NOMO-1 treated with dmso at 0.1 percent for 144 hours (cell line): ENCODE measurements at regions not wholly inside any gene's neighbourhood (a gene's known extent, or its start where the extent isn't known, plus 50 kb on each side); places are given as distances from the start of the nearest gene placed in this dataset.

ENCODE experiments used
- DNase-seq: peaks from one replicate; lab custom pipeline; 2025; ENCODE audit not compliant: unreplicated experiment; lab: John Stamatoyannopoulos, UW

DNA sequence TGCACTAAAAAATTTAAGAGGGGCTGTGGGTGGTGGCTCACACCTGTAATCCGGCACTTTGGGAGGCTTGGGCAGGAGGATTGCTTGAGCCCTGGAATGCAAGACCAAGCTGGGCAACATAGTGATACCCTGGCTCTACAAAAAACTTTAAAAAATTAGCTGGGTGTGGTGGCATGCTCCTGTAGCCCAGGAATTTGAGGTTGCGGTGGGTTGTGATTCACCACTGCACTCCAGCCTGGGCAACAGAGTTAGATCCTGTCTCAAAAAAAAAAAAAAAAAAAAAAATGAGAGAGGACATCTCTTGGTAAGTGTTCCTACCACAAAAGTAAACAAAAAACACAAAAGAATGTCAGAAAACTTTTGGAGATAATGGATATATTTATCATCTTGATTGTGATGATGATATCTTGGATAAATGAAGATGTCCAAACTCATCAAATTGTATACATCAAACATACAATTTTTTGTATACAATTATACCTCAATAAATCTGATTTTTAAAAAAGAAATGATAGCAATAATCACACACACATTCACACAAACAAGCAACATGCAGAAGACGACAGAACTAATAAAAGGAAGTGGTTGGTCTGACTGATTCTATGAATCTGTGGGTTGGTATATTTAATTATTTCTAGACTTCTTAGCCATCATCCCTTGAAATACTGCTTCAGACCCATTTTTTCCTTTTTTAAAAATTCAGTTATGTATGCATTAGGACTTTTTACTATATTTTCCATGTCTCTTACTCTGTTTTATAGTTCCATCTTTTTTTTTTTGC is 465.9 kb downstream of the PLA2G4A start:
- DNase-seq: no peak

DNA sequence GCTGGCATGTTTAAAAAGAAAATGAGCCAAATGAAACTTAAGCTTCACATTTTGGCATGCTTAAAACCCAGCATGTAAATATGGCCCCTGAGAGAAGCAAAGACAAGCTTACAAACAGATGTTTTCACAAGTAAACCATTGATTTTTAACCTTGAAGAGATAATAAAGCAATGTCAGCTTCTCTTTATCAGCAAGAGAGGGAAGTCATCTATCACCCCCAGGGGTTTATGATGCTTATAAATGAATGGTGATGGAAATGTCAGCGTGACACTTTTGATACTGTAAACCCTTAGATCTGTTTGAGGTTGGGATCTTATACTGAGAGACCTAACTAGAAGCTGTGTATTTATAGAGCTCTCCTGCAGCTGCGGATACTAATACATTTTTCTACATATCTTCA is 471.3 kb downstream of the PLA2G4A start:
- DNase-seq: no peak

DNA sequence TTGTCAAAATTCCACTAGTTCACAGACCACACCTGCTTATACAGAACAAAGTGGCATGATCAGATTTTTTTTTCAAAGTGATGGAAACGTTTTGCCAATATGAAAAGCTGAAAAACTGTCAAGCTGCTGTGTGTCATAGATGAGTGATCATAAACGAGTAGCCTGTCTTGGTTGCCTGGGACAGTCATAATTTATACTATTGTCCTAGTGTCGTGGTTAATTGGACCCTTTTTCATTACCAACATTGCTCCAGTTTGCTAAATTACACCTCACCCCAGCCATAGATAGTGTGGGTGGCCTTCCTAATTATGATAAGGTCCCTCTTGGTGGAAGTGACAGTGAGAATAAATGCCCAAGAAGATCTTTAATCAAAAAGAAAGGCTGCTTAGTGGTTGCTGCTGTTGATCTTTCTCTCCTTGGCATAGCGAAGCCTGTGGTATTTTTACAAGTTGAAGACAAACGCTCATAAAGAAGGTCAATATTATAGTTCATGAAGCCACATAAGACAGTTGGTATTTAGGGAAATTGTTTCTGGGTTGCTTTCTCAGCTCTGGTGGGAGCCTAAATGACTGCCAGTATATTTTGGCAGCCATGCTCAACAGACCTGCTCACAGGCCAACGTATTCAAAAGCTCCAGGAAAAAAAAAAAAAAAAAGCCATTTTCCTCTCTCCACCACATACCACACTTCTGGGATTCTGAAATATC is 478.1 kb downstream of the PLA2G4A start:
- no peak for DNase-seq

DNA sequence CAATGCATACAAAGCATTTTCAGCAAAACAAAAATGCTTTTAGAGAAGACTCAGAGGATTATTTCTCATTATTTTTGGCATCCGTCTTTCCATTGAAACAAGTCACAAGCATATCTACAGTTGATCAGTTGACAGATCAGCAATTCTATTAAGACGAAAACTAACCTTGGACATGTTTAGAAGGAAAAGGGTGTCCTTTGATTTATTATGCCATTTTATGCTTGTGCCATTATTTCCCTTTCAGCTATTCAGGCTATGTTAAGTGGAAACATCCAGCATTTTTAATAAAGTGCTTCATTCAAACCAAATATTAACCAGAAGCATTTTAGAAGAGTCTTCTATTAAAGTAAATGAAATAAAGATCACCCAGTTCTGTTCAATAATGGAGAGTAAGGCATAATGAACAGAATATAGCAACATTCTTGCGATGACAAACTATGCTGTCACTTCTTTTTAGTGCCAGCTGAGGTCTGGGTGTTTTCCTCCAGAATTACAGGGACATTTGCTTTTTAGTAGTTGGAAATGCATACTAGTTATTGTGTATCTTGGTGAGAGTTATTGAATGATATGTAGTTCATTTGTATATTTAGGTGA is 481.4 kb downstream of the PLA2G4A start:
- DNase-seq: no peak

DNA sequence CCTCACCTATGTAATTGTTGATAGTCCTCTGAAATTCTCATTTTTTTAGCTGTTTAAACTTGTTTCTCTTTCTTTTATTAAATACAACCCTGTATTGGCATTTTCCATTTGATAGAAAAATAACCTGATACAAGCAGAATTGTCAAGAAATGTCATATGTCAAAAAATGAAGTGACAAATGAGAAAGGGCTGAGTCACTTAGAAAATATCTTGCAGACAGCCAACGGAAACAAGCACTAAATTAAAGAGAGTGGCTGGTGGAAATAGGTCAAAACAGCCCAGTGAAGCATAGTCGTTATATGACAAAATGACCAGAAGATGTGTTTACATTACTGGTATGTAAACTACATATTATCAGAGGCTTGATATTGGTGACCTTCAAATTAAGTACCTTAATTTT is 484.4 kb downstream of the PLA2G4A start:
- no peak for DNase-seq

DNA sequence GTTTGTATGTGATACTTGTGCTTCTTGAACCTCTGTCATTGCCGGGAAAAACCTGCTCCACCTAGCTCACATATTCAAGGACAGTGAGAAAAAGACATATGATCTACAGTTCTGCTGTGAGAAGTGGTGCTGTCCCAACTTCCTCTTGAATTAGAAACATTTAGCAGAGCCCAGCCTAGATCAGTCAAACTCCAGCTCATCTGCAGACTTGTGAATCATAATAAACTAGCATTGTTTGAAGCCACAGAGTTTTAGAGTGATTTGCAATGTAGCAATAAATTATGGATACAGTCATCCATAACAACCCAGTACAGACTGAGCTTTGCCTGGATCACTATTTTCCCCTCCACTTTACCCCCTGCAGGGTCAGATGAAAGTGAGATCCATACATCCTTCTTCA is 497.8 kb downstream of the PLA2G4A start:
- DNase-seq: no peak

DNA sequence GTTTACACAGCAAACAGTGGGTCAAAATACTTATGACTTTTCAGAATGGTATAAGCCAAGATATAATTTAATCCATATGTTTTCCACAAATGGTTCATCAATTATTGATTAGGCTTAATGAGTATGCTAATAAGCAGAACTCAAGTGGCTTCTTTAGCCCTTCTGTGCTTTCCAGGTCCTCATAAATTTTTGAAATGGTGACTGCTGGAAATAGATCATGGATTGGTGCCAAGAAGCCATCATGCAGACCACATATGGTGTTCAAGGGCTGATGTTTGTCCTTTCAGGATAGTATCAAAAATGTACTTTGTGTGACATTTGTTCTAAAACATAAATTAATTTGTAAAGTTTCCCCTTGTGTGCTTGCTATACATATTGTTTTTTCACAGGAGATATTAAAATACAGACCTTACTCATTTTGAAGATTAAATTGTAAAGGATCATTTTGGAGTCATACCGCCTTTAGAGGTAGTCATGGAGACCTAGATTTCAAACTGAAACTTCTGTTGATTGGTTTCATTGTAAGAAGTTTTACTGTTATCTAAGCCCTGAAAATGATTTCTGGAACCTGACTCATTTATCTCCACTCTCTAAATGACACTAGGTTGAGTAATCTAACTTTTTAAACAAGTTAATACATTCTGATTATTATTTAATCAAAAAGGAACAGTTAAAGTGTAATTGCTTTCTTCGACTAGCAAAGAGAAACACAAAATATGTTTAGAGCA is 507.9 kb downstream of the PLA2G4A start:
- DNase-seq: no peak

DNA sequence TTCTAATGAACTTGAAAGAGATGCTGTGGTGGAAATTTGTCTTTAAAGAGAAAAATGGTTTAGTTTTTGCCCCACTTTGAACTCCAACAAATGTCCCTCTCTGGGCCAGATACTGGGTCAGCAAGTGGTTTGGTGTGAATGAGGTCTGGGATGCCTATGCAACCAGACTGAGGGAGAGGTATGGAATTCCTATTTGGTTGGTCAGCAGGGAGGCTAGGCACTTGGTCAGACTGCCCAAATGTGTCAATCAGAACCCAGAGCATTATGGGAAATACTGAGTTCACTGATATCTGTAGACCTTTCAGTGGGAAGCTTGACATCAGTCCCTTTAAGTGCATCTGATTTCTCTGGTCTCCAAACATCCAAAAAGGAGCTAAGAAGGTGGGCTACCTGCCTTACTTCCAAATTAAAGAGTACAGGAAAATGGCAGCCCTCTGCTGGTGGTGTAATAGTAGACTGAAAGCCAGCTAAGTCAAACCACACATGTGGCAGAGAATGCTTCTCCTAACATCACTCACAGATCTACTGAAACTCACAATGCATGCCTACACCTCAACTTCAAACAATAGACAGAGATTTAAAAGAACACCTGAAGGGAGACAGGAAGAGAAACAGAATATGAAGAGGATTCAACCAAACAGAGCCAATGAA is 510.1 kb downstream of the PLA2G4A start:
- no peak for DNase-seq

DNA sequence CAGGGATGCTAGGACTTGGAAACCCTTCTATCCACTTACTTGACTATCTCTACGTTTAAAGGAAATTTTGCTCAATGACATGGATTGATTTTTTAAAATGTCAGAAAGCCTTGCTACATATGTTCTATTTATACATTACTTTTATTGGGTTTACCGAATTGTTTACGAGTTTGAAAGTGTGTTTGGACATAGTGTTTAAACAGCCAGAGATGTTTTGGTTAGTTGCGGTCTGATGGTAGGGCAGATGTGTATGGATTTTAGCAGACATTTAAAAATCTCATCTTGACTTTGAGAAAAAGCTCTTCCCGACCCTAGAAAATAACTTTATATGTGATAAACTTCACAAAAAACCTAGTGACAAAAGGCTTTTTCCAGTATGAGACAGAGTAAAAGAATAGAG is 513.7 kb downstream of the PLA2G4A start:
- no peak for DNase-seq

DNA sequence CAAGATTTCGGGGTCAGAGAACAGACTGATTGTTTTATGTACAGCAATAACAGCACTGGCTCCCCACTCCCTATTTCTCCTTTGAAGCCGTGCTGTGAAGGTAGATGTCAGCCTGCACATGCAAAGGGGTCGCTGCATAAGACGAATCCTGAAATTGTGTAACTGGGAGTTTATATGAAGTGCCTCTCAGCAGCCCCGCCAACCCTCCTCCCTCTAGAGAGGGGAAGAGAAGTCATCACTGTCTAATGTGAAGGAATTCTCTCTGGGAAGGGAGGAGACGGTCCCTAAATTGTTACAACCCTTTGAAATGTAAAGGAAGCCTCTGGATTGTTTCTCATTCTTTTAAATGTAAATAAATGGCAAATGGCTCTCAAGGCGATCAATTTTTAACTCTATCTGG is 545.3 kb downstream of the PLA2G4A start:
- DNase-seq: no peak

DNA sequence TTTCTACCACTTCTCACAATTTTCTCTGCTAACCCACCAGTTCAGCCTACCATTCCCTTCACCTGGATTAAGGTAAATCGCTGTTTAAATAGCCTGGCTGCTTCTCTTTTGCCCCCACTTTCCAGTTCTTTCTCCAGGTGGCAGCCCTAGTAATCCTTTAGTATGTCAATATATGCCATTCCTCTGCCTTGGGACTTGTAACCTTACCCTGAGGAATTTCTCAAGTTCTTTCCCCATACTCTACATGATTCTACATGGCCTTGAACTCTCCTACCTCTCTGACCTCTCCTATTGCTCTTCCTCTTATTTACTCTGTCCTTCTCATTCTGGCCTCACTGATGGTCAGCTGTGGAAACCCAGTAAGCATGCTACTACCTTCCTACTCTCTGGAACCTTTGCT is 546.0 kb downstream of the PLA2G4A start:
- no peak for DNase-seq

DNA sequence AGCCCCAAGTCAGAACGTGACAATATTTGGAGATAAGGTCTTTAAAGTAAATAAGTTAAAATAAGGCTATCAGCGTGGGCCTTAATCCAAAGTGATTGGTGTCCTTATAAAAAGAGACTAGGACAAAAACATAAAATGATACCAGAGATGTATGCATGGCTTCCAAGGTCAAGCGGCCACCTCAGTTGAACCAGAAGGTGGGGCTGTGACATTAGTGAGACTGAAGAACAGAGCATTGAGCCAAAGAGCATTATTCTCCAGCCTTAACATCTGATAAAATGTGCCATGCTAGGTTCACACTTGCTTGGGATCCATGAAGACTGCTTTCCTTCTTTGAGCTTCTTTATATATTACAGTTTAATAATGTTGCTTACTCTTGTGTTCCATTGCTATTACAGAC is 554.6 kb downstream of the PLA2G4A start:
- no peak for DNase-seq

DNA sequence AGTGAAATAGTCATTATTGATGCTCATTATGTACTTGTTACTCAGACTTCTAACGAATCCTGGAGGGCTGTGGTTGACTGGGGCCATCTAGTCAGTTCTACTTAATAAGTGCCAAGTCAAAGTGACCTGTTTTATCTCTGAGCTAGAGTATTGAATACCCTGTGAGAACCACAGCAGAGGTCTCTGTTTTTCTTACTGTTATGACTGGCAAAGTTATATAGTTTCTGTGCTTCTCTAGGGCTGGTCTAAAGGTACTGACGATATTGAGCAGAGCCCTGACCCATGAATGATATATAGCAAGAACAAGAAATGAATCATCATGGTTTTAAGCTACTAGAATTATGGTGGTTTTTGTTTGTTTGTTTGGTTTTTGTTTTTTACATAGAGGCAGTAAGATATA is 555.8 kb downstream of the PLA2G4A start:
- no peak for DNase-seq

DNA sequence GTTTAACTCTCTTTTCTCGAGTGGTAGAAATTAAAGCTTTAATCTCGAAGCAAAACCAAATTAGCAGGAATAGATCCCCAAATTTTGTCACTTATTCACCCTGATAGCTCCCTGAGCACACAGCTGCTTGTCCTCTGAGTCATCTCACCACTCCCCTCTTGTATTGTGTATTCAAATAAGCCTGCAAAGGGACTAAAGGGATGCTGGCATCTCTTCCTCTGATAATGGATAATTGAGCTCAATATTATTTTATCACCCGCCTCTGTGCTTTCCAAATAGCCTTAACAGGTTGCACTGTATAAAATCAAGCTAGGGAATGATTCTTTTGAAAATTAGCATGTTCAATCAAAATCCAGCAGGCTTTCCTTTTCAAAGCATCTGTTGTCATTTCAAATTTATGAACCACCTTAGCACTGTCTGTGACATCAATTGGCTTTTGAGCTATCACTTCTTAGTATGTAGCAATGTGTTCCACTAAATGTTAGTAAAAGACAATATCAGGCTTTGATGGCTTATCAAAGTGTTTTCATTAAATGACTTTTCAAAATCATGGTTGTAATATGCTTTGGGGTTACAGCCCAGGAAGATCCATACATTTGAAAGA is 561.6 kb downstream of the PLA2G4A start:
- no peak for DNase-seq

DNA sequence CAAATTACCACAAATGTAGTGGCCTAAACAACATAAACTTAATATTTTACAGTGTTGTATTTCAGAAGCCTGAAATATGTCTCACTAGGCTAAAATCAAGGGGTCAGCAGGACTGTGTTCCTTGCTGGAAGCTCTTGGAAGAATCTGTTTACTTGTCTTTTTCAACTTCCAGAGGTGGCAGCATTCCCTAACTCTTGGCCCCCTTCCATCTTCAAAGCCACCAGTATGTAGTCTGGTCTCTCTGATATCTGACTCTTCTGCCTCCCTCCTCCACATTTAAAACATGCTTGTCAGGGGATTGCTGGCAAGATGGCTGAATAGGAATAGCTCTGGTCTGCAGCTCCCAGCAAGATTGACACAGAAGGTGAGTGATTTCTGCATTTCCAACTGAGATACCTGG is 567.5 kb downstream of the PLA2G4A start:
- DNase-seq: no peak

DNA sequence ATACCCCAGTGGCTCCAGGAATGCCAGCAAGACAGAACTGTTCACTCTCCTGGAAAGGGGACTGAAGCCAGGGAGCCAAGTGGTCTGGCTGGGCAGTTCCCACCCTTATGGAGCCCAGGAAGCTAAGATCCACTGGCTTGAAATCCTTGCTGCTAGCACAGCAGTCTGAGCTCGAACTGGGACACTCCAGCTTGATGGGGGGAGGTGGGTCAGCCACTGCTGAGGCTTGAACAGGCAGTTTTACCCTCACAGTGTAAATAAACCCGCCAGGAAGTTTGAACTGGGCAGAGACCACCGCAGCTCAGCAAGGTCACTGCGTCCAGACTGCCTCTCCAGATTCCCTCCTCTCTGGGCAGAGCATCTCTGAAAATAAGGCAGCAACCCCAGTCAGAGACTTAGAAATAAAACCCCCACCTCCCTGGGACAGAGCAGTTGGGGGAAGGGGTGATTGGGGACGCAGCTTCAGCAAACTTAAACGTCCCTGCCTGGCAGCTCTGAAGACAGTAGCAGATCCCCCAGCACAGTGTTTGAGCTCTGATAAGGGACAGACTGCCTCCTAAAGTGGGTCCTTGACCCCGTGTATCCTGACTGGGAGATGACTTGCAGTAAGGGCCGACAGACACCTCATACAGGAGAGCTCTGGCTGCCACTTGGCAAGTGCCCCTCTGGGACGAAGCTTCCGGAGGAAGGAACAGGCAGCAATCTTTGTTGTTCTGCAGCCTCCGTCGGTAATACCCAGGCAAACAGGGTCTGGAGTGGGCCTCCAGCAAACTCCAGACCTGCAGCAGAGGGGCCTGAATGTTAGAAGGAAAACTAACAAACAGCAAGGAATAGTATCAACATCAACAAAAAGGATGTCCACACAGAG is 568.4 kb downstream of the PLA2G4A start:
- DNase-seq: no peak

DNA sequence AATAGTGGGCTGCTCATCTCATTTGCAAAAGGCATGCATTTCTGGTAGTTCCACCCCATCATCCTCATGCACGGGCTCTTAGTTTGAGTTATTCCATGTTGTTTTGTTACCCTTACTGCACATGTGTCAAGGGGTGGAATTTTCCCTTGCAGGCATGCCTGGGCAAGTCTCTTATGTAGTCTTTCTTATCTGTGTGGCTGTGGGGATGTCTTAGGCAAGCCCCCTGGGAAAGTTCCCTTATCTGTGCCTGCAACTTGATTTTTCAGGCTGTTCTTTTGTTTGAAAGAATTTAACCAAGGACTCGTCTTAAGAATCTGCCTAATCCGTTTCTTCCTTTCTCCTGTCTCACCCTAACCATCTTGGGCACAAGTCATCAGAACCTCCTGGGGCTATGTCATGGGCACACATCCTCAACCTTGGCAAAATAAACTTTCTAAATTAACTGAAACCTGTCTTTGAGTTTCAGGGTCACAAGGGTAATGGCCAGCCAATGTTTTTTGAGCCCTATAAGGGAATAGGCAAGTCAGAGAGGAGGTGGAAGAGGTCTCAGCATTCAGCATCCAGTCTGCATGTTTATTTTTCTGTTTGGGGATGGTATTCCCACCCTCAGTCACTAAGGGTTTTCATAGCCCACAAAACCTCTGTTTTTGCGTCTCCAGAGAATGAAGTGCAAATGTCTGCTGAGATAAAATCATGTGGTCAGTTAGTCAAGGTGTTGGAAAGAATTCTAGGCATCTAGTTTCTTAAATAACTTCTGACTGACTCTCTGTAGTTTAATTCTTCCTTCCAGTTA is 579.7 kb downstream of the PLA2G4A start:
- no peak for DNase-seq

DNA sequence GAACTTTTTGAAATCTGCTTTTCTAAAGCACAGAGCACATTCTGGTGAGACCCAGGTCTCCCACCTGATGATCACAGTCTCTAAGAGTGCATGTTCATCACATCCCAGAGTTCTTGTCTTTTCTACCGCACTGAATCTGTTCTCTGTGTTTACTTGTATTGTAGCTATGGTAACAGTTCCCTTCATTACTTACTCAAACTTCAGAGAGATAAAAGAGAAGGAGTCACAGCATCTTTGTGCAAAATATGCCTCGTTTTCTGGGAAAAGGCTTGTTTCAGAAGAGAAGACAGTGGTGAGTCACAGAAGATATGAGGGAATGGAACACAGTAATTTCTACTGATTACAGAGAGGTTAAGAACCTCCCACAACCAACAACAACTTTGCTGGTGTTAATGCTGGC is 580.6 kb downstream of the PLA2G4A start:
- DNase-seq: no peak

DNA sequence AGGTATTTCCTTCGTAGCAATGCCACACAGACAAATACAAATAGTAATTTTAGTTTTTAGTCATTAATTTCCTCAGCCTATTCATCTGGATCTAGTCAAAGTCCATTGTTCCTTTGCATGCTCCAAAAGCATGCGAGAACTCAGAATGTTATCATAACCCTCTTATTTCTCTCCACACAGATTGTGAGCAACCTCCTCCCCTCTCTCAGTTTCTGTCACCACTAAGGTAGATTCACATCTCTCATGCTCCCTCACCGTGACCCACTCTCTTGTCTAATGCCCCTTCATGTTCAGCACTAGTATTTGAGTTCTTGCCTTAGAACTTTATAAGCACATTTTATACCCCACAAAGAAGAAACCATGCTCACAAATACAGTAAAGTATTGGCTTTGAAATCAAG is 582.4 kb downstream of the PLA2G4A start:
- DNase-seq: no peak
